Nephron (organoid): ENCODE measurements at regions not wholly inside any gene's neighbourhood (a gene's known extent, or its start where the extent isn't known, plus 50 kb on each side); places are given as distances from the start of the nearest gene placed in this dataset.

Experiments used
- H3K27ac Mint-ChIP-seq, 3 experiments: 2 replicates each; pipeline ENCODE4 v1.8.0; 2020; ENCODE audit warnings: mixed read lengths in 3 of 3, mild to moderate bottlenecking in 2 of 3, moderate library complexity in 1 of 3
- H3K27me3 Mint-ChIP-seq: 2 replicates; pipeline ENCODE4 v1.8.0; 2021; ENCODE audit warnings: low read depth, mild to moderate bottlenecking, moderate library complexity, mixed read lengths
- H3K36me3 Mint-ChIP-seq: 2 replicates; pipeline ENCODE4 v1.8.0; 2020; ENCODE audit warnings: low read depth, mixed read lengths
- H3K4me1 Mint-ChIP-seq: 2 replicates; pipeline ENCODE4 v1.8.0; 2020; ENCODE audit warnings: mixed read lengths
- H3K4me3 Mint-ChIP-seq, 3 experiments: 2 replicates each; pipeline ENCODE4 v1.8.0; 2020; ENCODE audit warnings: mild to moderate bottlenecking in 3 of 3, mixed read lengths in 3 of 3, moderate library complexity in 2 of 3
- H3K9me3 Mint-ChIP-seq: 2 replicates; pipeline ENCODE4 v1.8.0; 2020; ENCODE audit warnings: mixed read lengths
- CTCF ChIP-seq, 3 experiments: fragments of 200-600 bp; sonication (generic); IDR thresholded peaks; one replicate each; pipeline ENCODE4 v1.5.0; 2021; ENCODE audit warnings: antibody characterized with exemption in 3 of 3; ENCODE audit not compliant: unreplicated experiment in 3 of 3

- Mint-ChIP-seq H3K4me3 (no peak overlapping the region), H3K27me3 (peaks cover 39% of the 10 kb centered on the region), H3K27ac (no peak overlapping the region), H3K4me1 (peaks cover 21% of the 10 kb centered on the region), H3K36me3 (no peaks in the 10 kb centered on the region), H3K9me3 (peaks cover 6% of the 10 kb centered on the region)
- no peak for TF ChIP-seq CTCF (IDR thresholded peaks at IDR 0.05; ENCODE audit: unreplicated experiment in 3 of 3)
Observed at GRCh38 chr2:120464448-120464931, 118.6 kb downstream of the INHBB start.

- Mint-ChIP-seq H3K9me3 (peaks cover 2% of the 10 kb centered on the region), H3K27me3 (peaks cover 39% of the 10 kb centered on the region), H3K27ac (no peak overlapping the region), H3K4me1 (peaks cover 25% of the 10 kb centered on the region), H3K36me3 (no peaks in the 10 kb centered on the region), H3K4me3 (no peak overlapping the region)
- TF ChIP-seq CTCF (IDR thresholded peaks at IDR 0.05; ENCODE audit: unreplicated experiment in 3 of 3): no peak
Observed at GRCh38 chr2:120465012-120465700, 119.2 kb downstream of the INHBB start.

GRCh38 chr2:120465701-120465988 lies 119.7 kb downstream of the INHBB start:
- peak overlapping the region in 1 of 3 experiments; percentile 55 for H3K27ac Mint-ChIP-seq
- no peak for TF ChIP-seq CTCF (IDR thresholded peaks at IDR 0.05; ENCODE audit: unreplicated experiment in 3 of 3)
- H3K27me3 Mint-ChIP-seq: peaks cover 40% of the 10 kb centered on the region
- peaks cover 28% of the 10 kb centered on the region for H3K4me1 Mint-ChIP-seq
- H3K4me3 Mint-ChIP-seq: peak overlapping the region in 2 of 3 experiments; percentile 34 to 42
- no peaks in the 10 kb centered on the region for H3K36me3 Mint-ChIP-seq
- peaks cover 2% of the 10 kb centered on the region for H3K9me3 Mint-ChIP-seq

- H3K4me3 Mint-ChIP-seq: peak overlapping the region in 2 of 3 experiments; percentile 34 to 42
- no peaks in the 10 kb centered on the region for H3K9me3 Mint-ChIP-seq
- no peak for TF ChIP-seq CTCF (IDR thresholded peaks at IDR 0.05; ENCODE audit: unreplicated experiment in 3 of 3)
- peaks cover 35% of the 10 kb centered on the region for H3K27me3 Mint-ChIP-seq
- H3K36me3 Mint-ChIP-seq: no peaks in the 10 kb centered on the region
- peak overlapping the region in 1 of 3 experiments; percentile 55 for H3K27ac Mint-ChIP-seq
- H3K4me1 Mint-ChIP-seq: peaks cover 32% of the 10 kb centered on the region
Observed at GRCh38 chr2:120465989-120466703, 120.2 kb downstream of the INHBB start.

GRCh38 chr2:120466704-120467054 lies 120.7 kb downstream of the INHBB start:
- Mint-ChIP-seq H3K4me1 (peaks cover 32% of the 10 kb centered on the region), H3K36me3 (no peaks in the 10 kb centered on the region), H3K4me3 (peak overlapping the region in 1 of 3 experiments; percentile 15), H3K9me3 (peaks cover 1% of the 10 kb centered on the region), H3K27ac (no peak overlapping the region), H3K27me3 (peaks cover 35% of the 10 kb centered on the region)
- no peak for TF ChIP-seq CTCF (IDR thresholded peaks at IDR 0.05; ENCODE audit: unreplicated experiment in 3 of 3)
